HG02870 (cell line): ENCODE measurements at regions not wholly inside any gene's neighbourhood (a gene's known extent, or its start where the extent isn't known, plus 50 kb on each side); places are given as distances from the start of the nearest gene placed in this dataset.

ENCODE experiments used
- ATAC-seq: cut with Tn5 transposase; IDR thresholded peaks from one replicate; pipeline ENCODE4 v1.9.1; 2021; ENCODE audit warnings: mild to moderate bottlenecking, moderate library complexity; ENCODE audit not compliant: unreplicated experiment

DNA sequence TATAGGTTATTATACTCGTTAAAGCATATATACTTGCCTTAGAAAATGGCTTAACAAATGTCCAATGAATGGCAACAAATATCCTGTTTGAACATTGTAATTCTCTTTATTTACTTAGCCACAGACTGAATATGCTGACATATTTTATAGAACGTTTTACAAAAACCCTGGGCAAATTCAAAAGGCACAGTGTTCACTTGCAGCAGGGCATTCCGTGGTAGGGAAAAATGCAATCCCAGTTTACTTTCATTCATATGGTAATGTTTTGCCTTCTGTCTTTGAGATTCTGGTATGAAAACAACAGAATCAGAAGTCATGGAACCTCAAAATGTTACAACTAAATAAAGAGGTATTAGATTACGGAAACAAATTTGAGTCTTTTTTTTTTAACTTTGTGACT lies 56.2 kb upstream of the MYCBP2 start:
- ATAC-seq, result no peak

DNA sequence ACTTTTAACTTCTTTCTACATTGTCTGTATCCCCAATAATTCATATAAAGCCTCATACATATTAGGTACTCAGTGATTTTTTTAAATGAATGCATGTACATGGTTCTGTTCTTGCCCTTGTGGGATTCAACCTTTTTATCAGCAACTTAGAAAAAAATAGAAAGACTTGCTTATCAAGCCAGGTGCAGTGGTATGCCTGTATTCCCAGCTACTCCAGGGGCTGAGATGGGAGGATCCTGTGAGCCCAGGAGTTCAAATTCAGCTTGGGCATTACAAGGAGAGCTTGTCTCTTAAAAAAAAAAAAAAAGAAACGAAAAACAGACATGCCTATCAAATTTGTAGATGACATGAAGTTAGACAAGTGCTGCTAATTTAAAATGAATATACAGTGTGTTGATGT lies 54.2 kb upstream of the MYCBP2 start:
- ATAC-seq, result no peak

DNA sequence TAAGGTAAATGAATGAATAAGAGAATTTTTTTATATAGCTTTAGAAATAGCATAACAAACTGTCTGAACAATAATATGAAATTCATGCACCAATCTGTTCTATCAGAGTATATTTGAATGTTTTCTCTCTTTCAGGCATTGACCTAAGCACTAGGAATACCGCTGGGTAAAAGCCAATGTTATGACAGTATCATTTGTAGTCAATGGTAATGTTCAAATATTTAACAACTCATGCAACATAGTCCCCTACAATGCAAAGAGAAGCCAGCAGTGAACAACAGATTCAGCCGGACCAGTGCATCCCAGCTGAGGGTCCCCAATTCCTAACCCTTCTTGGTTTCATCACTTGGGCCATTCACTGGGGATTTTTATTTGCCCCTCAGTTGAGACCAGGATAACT lies 52.6 kb upstream of the MYCBP2 start:
- no peak for ATAC-seq

DNA sequence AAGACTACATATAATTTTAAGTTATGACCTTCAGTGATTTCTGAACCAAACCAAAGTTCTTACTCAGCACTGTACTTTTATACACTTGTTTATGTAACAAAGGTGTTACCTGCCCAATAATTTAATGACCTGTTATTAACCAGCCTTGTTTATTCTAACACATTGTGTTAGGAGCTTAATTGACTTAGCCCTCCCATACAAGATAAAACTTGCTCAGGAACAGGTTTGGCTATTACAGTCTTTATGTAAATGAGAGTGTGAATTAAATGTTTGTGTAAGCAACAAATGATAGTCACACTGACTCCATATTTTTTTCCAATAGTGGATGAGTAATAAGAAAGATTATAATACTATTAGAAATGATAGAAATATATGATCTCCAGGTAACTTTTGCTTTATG lies 51.8 kb upstream of the MYCBP2 start:
- no peak for ATAC-seq

DNA sequence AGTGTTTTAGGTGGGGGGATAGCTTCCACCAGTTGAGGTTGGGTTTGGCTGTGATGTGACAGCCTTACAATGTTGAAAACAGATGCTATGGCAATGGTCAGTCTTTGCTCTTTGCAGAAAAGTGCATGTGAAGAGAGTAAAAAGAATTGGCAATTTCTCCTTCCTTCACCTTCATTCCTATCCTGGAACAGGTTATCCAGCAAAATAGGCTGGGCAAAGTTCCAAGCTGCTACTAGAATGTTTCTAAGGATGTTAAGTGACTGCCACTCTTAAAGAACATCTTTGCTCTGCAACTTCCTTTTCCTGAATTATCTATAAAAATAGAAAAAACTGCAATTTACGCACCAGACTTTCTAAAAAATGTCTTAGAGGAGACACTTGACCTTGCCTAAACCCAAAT lies 50.1 kb upstream of the MYCBP2 start:
- ATAC-seq, result no peak
